Endodermal cell (in vitro differentiated cells): ENCODE measurements at regions not wholly inside any gene's neighbourhood (a gene's known extent, or its start where the extent isn't known, plus 50 kb on each side); places are given as distances from the start of the nearest gene placed in this dataset.
"Not testable (repeated sequence)": the region's sequence is repeated elsewhere in the genome, so short reads cannot be mapped to it uniquely, and the experiment has no call there.

Source experiments
- DNase-seq: peaks from one replicate; pipeline ENCODE4 v3.0.0-alpha.2; 2017
- H3K27ac ChIP-seq: 2 replicates; pipeline ENCODE4 v1.5.1; 2013; ENCODE audit warnings: mild to moderate bottlenecking, low read depth, low read length, moderate library complexity
- H3K27me3 ChIP-seq: 2 replicates; pipeline ENCODE4 v1.6.1; 2013; ENCODE audit warnings: mild to moderate bottlenecking, low read length, moderate library complexity; ENCODE audit not compliant: insufficient read depth, control insufficient read depth, poor library complexity, severe bottlenecking
- H3K36me3 ChIP-seq: 2 replicates; pipeline ENCODE4 v1.7.0; 2013; ENCODE audit warnings: mild to moderate bottlenecking, low read length, moderate library complexity; ENCODE audit not compliant: control insufficient read depth, insufficient read depth
- H3K4me1 ChIP-seq: one replicate; pipeline ENCODE4 v1.7.0; 2013; ENCODE audit warnings: low read length; ENCODE audit not compliant: control insufficient read depth, insufficient read depth
- H3K4me3 ChIP-seq: 2 replicates; pipeline ENCODE4 v1.5.1; 2013; ENCODE audit warnings: mild to moderate bottlenecking, low read length, moderate library complexity
- H3K9ac ChIP-seq: 2 replicates; pipeline ENCODE4 v1.6.1; 2013; ENCODE audit warnings: mild to moderate bottlenecking, low read length, moderate library complexity; ENCODE audit not compliant: poor library complexity, severe bottlenecking; ENCODE audit errors: extremely low read depth
- H3K9me3 ChIP-seq: 2 replicates; pipeline ENCODE4 v1.6.1; 2013; ENCODE audit warnings: mild to moderate bottlenecking, low read length, moderate library complexity; ENCODE audit not compliant: control insufficient read depth
- H3K27ac Mint-ChIP-seq: 2 replicates; pipeline ENCODE4 v1.8.0; 2020; ENCODE audit warnings: mixed read lengths
- H3K27me3 Mint-ChIP-seq: 2 replicates; pipeline ENCODE4 v1.8.0; 2021; ENCODE audit warnings: mild to moderate bottlenecking, mixed read lengths; ENCODE audit not compliant: insufficient read depth
- H3K36me3 Mint-ChIP-seq: 2 replicates; pipeline ENCODE4 v1.8.0; 2020; ENCODE audit warnings: low read depth, mixed read lengths
- H3K4me1 Mint-ChIP-seq: 2 replicates; pipeline ENCODE4 v1.8.0; 2020; ENCODE audit warnings: mixed read lengths
- H3K4me3 Mint-ChIP-seq: 2 replicates; pipeline ENCODE4 v1.8.0; 2020; ENCODE audit warnings: mild to moderate bottlenecking, moderate library complexity, mixed read lengths
- H3K9me3 Mint-ChIP-seq: 2 replicates; pipeline ENCODE4 v1.8.0; 2020; ENCODE audit warnings: mild to moderate bottlenecking, mixed read lengths
- WGBS, 2 experiments: methylation state at CpG; one replicate each; pipeline versions ENCODE4 v1.1.5 to v1.1.7; 2013; ENCODE audit warnings: missing lambda C conversion rate in 2 of 2, mixed read lengths in 1 of 2; ENCODE audit not compliant: insufficient coverage in 1 of 2, insufficient read length in 1 of 2; 5-methylcytosine and 5-hydroxymethylcytosine counted together
- TF ChIP-seq, protein P1 (sequence below): fragments of 200-600 bp; sonication (generic); conservative IDR thresholded peaks from 2 replicates; pipeline ENCODE4 v1.5.0; 2021; ENCODE audit warnings: antibody characterized with exemption, mild to moderate bottlenecking

DNA sequence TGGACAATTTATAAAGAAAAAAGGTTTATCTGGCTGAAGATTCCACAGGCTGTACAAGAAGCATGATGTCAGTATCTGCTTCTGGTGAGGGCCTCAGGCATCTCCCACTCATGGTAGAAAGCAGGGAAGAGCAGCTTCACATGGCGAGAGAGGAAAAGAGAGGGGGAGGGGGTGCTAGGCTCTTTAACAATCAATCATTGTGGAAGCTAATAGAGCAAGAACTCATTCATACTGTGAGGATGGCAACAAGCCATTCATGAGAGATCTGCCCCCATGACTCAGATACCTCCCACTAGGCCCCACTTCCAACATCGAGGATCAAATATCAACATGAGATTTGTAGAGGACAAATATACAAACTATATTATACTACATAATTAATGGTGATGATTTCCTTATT is 361.9 kb upstream of the FAR2 start:
- Mint-ChIP-seq H3K36me3 (no peaks in the 10 kb centered on the region), H3K27me3 (no peaks in the 10 kb centered on the region), H3K4me1 (peaks cover 1% of the 10 kb centered on the region), H3K4me3 (no peak overlapping the region), H3K27ac (no peak overlapping the region), H3K9me3 (no peaks in the 10 kb centered on the region)
- TF ChIP-seq, protein P1, sequence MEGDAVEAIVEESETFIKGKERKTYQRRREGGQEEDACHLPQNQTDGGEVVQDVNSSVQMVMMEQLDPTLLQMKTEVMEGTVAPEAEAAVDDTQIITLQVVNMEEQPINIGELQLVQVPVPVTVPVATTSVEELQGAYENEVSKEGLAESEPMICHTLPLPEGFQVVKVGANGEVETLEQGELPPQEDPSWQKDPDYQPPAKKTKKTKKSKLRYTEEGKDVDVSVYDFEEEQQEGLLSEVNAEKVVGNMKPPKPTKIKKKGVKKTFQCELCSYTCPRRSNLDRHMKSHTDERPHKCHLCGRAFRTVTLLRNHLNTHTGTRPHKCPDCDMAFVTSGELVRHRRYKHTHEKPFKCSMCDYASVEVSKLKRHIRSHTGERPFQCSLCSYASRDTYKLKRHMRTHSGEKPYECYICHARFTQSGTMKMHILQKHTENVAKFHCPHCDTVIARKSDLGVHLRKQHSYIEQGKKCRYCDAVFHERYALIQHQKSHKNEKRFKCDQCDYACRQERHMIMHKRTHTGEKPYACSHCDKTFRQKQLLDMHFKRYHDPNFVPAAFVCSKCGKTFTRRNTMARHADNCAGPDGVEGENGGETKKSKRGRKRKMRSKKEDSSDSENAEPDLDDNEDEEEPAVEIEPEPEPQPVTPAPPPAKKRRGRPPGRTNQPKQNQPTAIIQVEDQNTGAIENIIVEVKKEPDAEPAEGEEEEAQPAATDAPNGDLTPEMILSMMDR = no peak
- Histone ChIP-seq H3K9ac (no peak overlapping the region), H3K27ac (no peak overlapping the region), H3K27me3 (no peaks in the 10 kb centered on the region), H3K4me3 (no peak overlapping the region), H3K9me3 (no peaks in the 10 kb centered on the region), H3K36me3 (no peaks in the 10 kb centered on the region), H3K4me1 (no peaks in the 10 kb centered on the region)
- DNase-seq = no peak
- WGBS, 2 experiments = 79% methylated on average over 1 of the region's 2 CpGs; no CpG with 5 or more reads in 1 of the 2 experiments

DNA sequence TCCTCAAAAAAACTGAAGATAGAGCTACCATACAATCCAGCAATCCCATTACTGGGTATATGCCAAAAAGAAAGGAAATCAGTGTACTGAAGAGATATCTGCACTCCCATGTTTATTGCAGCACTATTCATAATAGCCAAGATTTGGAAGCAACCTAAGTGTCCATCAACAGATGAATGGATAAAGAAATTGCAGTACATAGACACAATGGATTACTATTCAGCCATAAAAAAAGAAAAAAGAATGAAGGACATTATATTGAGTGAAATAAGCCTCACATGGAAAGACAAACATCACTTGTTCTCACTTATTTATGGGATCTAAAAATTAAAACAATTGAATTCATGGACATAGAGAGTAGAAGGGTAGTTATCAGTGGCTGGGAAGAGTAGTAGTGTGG is 360.8 kb upstream of the FAR2 start:
- not testable (repeated sequence) for H3K4me1 Mint-ChIP-seq, H3K9me3 Mint-ChIP-seq, H3K27me3 ChIP-seq, H3K4me3 Mint-ChIP-seq, H3K36me3 Mint-ChIP-seq, DNase-seq, H3K4me3 ChIP-seq, H3K9me3 ChIP-seq, H3K4me1 ChIP-seq, H3K9ac ChIP-seq, H3K36me3 ChIP-seq, H3K27ac Mint-ChIP-seq, H3K27me3 Mint-ChIP-seq, H3K27ac ChIP-seq

DNA sequence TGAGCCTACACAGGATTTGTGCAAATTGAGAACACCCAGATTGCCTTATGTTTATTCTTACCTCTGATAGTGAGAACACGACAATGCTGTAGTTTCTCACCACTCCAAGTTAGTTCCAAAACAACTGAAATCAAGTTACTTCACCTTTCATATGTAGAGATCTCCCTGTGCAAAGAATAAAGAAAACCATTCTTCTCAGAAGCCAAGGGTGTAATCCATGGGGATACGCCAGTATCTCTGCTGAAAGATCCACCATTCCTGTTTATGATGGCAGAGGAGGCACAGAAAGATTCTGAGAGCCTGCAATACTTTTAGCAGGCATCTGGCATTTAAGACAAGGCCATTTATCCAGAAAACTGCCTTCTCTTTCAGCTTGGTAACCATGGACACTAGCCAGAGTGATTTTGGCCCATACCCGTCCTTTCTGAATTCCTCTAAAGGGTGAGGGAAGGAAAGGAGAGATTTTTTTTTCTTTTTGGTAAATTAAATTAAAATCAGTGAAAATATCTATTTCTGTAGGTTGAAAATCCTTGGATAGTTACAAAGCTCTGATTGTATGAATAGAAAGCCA is 355.4 kb upstream of the FAR2 start:
- WGBS, 2 experiments = 76 to 86% methylated on average over 3 of the region's 3 CpGs
- H3K4me3 Mint-ChIP-seq = no peak overlapping the region
- no peaks in the 10 kb centered on the region for H3K36me3 Mint-ChIP-seq
- DNase-seq = no peak
- Histone ChIP-seq H3K27me3 (no peaks in the 10 kb centered on the region), H3K9ac (no peak overlapping the region), H3K9me3 (no peaks in the 10 kb centered on the region), H3K27ac (no peak overlapping the region), H3K4me1 (peaks cover 7% of the 10 kb centered on the region), H3K4me3 (no peak overlapping the region), H3K36me3 (no peaks in the 10 kb centered on the region)
- no peaks in the 10 kb centered on the region for H3K27me3 Mint-ChIP-seq
- TF ChIP-seq, protein P1 = no peak
- H3K4me1 Mint-ChIP-seq = peaks cover 15% of the 10 kb centered on the region
- H3K27ac Mint-ChIP-seq = no peak overlapping the region
- no peaks in the 10 kb centered on the region for H3K9me3 Mint-ChIP-seq

DNA sequence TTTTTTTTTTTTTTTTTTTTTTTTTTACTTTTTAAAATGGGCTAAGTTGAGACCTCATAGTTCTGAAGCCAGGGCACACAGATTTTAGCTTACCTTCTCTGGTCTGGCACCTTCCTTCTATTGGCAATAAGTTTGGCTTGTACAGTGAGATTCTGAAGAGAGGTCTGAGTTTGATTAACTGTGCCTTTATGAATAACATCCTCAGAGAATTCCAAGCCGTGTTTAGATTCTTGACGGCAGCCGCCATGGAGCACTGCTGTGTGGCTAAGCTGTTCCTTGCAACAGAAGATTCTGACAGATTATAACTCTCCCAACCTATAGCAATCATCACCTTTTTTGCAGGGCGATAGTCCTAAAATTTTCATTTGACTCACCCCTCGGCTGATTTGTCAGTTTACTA is 354.9 kb upstream of the FAR2 start:
- Mint-ChIP-seq H3K27me3 (no peaks in the 10 kb centered on the region), H3K9me3 (no peaks in the 10 kb centered on the region), H3K36me3 (no peaks in the 10 kb centered on the region), H3K4me1 (peaks cover 15% of the 10 kb centered on the region), H3K4me3 (no peak overlapping the region), H3K27ac (no peak overlapping the region)
- Histone ChIP-seq H3K9me3 (no peaks in the 10 kb centered on the region), H3K4me1 (peaks cover 7% of the 10 kb centered on the region), H3K27me3 (no peaks in the 10 kb centered on the region), H3K27ac (no peak overlapping the region), H3K4me3 (no peak overlapping the region), H3K36me3 (no peaks in the 10 kb centered on the region), H3K9ac (no peak overlapping the region)
- TF ChIP-seq, protein P1 = no peak
- 89 to 95% methylated on average over 3 to 5 of the region's 5 CpGs for WGBS, 2 experiments
- DNase-seq = no peak
